Adrenal gland (tissue), 5 donors: ENCODE measurements at regions not wholly inside any gene's neighbourhood (a gene's known extent, or its start where the extent isn't known, plus 50 kb on each side); places are given as distances from the start of the nearest gene placed in this dataset.

ENCODE experiments used
- POLR2A ChIP-seq, 2 donors: fragments of 450-650 bp; IDR thresholded peaks; one replicate each; pipeline ENCODE4 v1.6.1; 2017; ENCODE audit warnings: antibody characterized with exemption in 2 of 2, mild to moderate bottlenecking in 2 of 2, moderate library complexity in 1 of 2
- TF ChIP-seq, protein P1 (sequence below), 6 experiments: fragments of 450-650 bp in 4 of 6; fragments of 200-600 bp in 2 of 6; sonication (generic) in 1 of 6; IDR thresholded peaks; 1 replicate in 5 of 6; 2 replicates in 1 of 6; pipeline versions ENCODE4 v1.5.1 to v1.8.0; 2016 to 2021; ENCODE audit warnings: antibody characterized with exemption in 6 of 6, mild to moderate bottlenecking in 2 of 6, moderate library complexity in 1 of 6
- donor health status: DM: no; HTN: no; CAD: no.

GRCh38 chr12:19675361-19675760, 236.1 kb downstream of the AEBP2 start:
- TF ChIP-seq, protein P1, sequence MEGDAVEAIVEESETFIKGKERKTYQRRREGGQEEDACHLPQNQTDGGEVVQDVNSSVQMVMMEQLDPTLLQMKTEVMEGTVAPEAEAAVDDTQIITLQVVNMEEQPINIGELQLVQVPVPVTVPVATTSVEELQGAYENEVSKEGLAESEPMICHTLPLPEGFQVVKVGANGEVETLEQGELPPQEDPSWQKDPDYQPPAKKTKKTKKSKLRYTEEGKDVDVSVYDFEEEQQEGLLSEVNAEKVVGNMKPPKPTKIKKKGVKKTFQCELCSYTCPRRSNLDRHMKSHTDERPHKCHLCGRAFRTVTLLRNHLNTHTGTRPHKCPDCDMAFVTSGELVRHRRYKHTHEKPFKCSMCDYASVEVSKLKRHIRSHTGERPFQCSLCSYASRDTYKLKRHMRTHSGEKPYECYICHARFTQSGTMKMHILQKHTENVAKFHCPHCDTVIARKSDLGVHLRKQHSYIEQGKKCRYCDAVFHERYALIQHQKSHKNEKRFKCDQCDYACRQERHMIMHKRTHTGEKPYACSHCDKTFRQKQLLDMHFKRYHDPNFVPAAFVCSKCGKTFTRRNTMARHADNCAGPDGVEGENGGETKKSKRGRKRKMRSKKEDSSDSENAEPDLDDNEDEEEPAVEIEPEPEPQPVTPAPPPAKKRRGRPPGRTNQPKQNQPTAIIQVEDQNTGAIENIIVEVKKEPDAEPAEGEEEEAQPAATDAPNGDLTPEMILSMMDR (IDR thresholded peaks at IDR 0.05), result no peak
- no peak for TF ChIP-seq POLR2A (IDR thresholded peaks at IDR 0.05)
